ENCODE measurements at regions not wholly inside any gene's neighbourhood (a gene's known extent, or its start where the extent isn't known, plus 50 kb on each side); places are given as distances from the start of the nearest gene placed in this dataset.

DNA sequence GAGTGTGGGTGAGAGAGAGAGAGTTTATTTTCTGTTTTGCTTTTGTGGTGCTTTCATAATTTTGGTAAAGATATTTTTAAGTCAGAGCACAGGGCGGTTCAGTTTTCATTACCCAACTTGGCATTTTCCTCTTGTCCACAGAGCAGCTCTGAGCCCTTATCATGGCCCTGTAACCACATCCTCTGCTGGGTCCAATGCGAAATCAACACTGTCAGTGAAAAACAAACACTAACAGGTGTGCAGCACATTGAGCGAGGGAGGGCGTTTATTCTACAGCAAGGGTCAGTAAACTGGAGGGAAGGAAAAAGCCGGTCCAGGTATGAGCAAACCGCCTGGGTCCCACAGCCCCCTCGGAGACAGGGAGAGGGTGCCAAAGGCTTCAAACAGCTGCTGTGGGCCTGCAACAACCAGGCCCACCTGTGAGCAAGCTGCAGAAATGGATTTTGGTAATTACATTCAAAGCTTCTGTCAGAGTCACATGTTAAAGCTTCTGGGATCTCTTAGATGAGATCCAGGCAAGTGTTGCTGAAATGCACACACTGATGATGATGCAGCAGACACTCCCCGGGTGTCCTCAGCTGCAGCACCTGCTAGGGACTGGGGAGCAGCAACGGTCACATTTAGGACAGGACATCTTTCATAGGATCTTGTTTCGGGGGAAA is 132.7 kb upstream of the DYRK2 start:
- H3K4ac ChIP-seq (ENCODE audit: low read depth, low read length) = no peak overlapping the region
- no peak overlapping the region for H3K14ac ChIP-seq (replicated peaks; ENCODE audit: low read depth, low read length)
- H3K18ac ChIP-seq (ENCODE audit: low read depth, low read length) = no peak overlapping the region
- no TSS peak for BruUV-seq (replicated peaks)
- ChIA-PET POLR2A (ENCODE audit: unreplicated experiment) (no interaction called here), CTCF (no interaction called here)
- no peak overlapping the region for H4K8ac ChIP-seq (ENCODE audit: low read depth in 2 of 2, low read length in 2 of 2)
- WGBS, 2 experiments (ENCODE audit: extremely low coverage in 2 of 2, insufficient read length in 1 of 2) = 56% methylated on average over 3 of the region's 10 CpGs; no CpG with 5 or more reads in 1 of the 2 experiments
- H4K5ac ChIP-seq (ENCODE audit: low read depth, low read length) = no peak overlapping the region
- peaks cover 16% of the 10 kb centered on the region for H3K27me3 ChIP-seq (ENCODE audit: control insufficient read depth, insufficient read depth, low read length)
- intact Hi-C loops (cut with micrococcal nuclease) = no loop called here
- H3K27ac ChIP-seq (ENCODE audit: insufficient read depth, low read length) = no peak overlapping the region
- peak overlapping the region; percentile 20 for H2AK9ac ChIP-seq (replicated peaks; ENCODE audit: low read depth, low read length, poor library complexity)
- H2BK5ac ChIP-seq (ENCODE audit: low read depth, low read length, poor library complexity, severe bottlenecking) = no peak overlapping the region
- TF ChIP-seq RAD21 (IDR thresholded peaks at IDR 0.05; ENCODE audit: low read length) = no peak
- TF ChIP-seq BHLHE40 (IDR thresholded peaks at IDR 0.05; ENCODE audit: low read depth, low read length) = no peak
- TF ChIP-seq, protein P1, sequence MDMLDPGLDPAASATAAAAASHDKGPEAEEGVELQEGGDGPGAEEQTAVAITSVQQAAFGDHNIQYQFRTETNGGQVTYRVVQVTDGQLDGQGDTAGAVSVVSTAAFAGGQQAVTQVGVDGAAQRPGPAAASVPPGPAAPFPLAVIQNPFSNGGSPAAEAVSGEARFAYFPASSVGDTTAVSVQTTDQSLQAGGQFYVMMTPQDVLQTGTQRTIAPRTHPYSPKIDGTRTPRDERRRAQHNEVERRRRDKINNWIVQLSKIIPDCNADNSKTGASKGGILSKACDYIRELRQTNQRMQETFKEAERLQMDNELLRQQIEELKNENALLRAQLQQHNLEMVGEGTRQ (IDR thresholded peaks at IDR 0.05; ENCODE audit: low read depth, low read length) = no peak
- no peak for TF ChIP-seq MAFK (IDR thresholded peaks at IDR 0.05; ENCODE audit: low read depth, low read length)
- TF ChIP-seq SMC3 (IDR thresholded peaks at IDR 0.05; ENCODE audit: low read depth, low read length) = no peak
- TF ChIP-seq CEBPB (IDR thresholded peaks at IDR 0.05; ENCODE audit: low read depth, low read length) = no peak
- TF ChIP-seq, protein P2, sequence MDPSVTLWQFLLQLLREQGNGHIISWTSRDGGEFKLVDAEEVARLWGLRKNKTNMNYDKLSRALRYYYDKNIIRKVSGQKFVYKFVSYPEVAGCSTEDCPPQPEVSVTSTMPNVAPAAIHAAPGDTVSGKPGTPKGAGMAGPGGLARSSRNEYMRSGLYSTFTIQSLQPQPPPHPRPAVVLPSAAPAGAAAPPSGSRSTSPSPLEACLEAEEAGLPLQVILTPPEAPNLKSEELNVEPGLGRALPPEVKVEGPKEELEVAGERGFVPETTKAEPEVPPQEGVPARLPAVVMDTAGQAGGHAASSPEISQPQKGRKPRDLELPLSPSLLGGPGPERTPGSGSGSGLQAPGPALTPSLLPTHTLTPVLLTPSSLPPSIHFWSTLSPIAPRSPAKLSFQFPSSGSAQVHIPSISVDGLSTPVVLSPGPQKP (IDR thresholded peaks at IDR 0.05; ENCODE audit: borderline replicate concordance, low read depth, low read length) = no peak
- no peak for TF ChIP-seq MXI1 (IDR thresholded peaks at IDR 0.05; ENCODE audit: borderline replicate concordance, low read depth, low read length)
- TF ChIP-seq RCOR1 (IDR thresholded peaks at IDR 0.05; ENCODE audit: insufficient replicate concordance, low read length) = no peak
- TF ChIP-seq MAZ (IDR thresholded peaks at IDR 0.05; ENCODE audit: borderline replicate concordance, low read depth, low read length) = no peak
- TF ChIP-seq, protein P3, sequence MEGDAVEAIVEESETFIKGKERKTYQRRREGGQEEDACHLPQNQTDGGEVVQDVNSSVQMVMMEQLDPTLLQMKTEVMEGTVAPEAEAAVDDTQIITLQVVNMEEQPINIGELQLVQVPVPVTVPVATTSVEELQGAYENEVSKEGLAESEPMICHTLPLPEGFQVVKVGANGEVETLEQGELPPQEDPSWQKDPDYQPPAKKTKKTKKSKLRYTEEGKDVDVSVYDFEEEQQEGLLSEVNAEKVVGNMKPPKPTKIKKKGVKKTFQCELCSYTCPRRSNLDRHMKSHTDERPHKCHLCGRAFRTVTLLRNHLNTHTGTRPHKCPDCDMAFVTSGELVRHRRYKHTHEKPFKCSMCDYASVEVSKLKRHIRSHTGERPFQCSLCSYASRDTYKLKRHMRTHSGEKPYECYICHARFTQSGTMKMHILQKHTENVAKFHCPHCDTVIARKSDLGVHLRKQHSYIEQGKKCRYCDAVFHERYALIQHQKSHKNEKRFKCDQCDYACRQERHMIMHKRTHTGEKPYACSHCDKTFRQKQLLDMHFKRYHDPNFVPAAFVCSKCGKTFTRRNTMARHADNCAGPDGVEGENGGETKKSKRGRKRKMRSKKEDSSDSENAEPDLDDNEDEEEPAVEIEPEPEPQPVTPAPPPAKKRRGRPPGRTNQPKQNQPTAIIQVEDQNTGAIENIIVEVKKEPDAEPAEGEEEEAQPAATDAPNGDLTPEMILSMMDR (conservative IDR thresholded peaks at IDR 0.05; ENCODE audit: low read depth, low read length) = no peak
- no peak for TF ChIP-seq RFX5 (IDR thresholded peaks at IDR 0.05; ENCODE audit: low read depth, low read length)
- TF ChIP-seq POLR2A (IDR thresholded peaks at IDR 0.05; ENCODE audit: low read depth, low read length) = no peak
- no peak for TF ChIP-seq CHD1 (IDR thresholded peaks at IDR 0.05; ENCODE audit: low read depth, low read length)
- no peak overlapping the region for H3K23ac ChIP-seq (ENCODE audit: low read depth, low read length)
- no peak overlapping the region for H2BK120ac ChIP-seq (ENCODE audit: low read depth, low read length)
- no peaks in the 10 kb centered on the region for H3K4me1 ChIP-seq (ENCODE audit: control insufficient read depth, insufficient read depth, low read length)
- no peaks in the 10 kb centered on the region for H3K9me3 ChIP-seq (ENCODE audit: control insufficient read depth, insufficient read depth, low read length)
- H2BK20ac ChIP-seq (ENCODE audit: low read depth, low read length) = no peak overlapping the region
- no peak overlapping the region for H2AFZ ChIP-seq (replicated peaks; ENCODE audit: low read length, poor library complexity)
- no peaks in the 10 kb centered on the region for H3K9me1 ChIP-seq (ENCODE audit: insufficient read depth, low read length)
- in situ Hi-C loops (cut with MboI; ENCODE audit: low sequenced_read_pairs) = no loop called here
- no peak overlapping the region for H3K4me3 ChIP-seq (ENCODE audit: insufficient read depth, low read depth, low read length)
- no peak overlapping the region for H2BK15ac ChIP-seq (ENCODE audit: low read depth, low read length)
- H2AK5ac ChIP-seq (ENCODE audit: low read depth, low read length) = no peak overlapping the region
- no peaks in the 10 kb centered on the region for H4K20me1 ChIP-seq (ENCODE audit: insufficient read depth, low read length)
- no peaks in the 10 kb centered on the region for H3K36me3 ChIP-seq (ENCODE audit: control insufficient read depth, insufficient read depth, low read length)
- DNase-seq (no peak), ATAC-seq (ENCODE audit: low read depth) (no peak)
- H3K79me1 ChIP-seq (ENCODE audit: low read depth in 1 of 2, low read length in 2 of 2) = no peaks in the 10 kb centered on the region
- no peak overlapping the region for H3K4me2 ChIP-seq (ENCODE audit: low read depth, low read length)
- no peak overlapping the region for H3K9ac ChIP-seq (ENCODE audit: low read depth, low read length)
- no peak overlapping the region for H3K56ac ChIP-seq (ENCODE audit: extremely low read depth, insufficient read depth, low read length)
- H4K91ac ChIP-seq (ENCODE audit: insufficient read depth, low read depth, low read length) = no peak overlapping the region
- dilution Hi-C loops (cut with HindIII; ENCODE audit: low sequenced_read_pairs, unreplicated experiment) = no loop called here
